HCT116 (cell line): ENCODE measurements at regions not wholly inside any gene's neighbourhood (a gene's known extent, or its start where the extent isn't known, plus 50 kb on each side); places are given as distances from the start of the nearest gene placed in this dataset.

ENCODE experiments used
- CEBPB ChIP-seq: IDR thresholded peaks from 2 replicates; pipeline ENCODE4 v1.6.1; 2012; ENCODE audit warnings: low read depth
- CTCF ChIP-seq, 3 experiments: fragments of 200-600 bp in 1 of 3; sonication (generic) in 1 of 3; IDR thresholded peaks in 2 of 3; conservative IDR thresholded peaks in 1 of 3; 2 replicates each; pipeline ENCODE4 v1.5.1; 2012 to 2017; ENCODE audit warnings: low read depth in 2 of 3, low read length in 2 of 3, antibody characterized with exemption in 1 of 3, borderline replicate concordance in 1 of 3, control low read depth in 1 of 3, mild to moderate bottlenecking in 1 of 3, mixed read lengths in 1 of 3, mixed run types in 1 of 3, moderate library complexity in 1 of 3; ENCODE audit not compliant: insufficient read depth in 1 of 3
- EGR1 ChIP-seq: IDR thresholded peaks from 2 replicates; pipeline ENCODE4 v1.6.1; 2012; ENCODE audit warnings: low read depth
- EZH2 ChIP-seq: fragments of 200-600 bp; sonication (generic); IDR thresholded peaks from 2 replicates; pipeline ENCODE4 v1.6.1; 2017; ENCODE audit warnings: antibody characterized with exemption, mixed run types
- JUND ChIP-seq: IDR thresholded peaks from 2 replicates; pipeline ENCODE4 v1.6.1; 2012
- POLR2A ChIP-seq: IDR thresholded peaks from 2 replicates; pipeline ENCODE4 v1.7.0; 2011; ENCODE audit warnings: borderline replicate concordance; ENCODE audit not compliant: insufficient read depth, insufficient read length; ENCODE audit errors: extremely low read depth
- POLR2AphosphoS5 ChIP-seq: IDR thresholded peaks from 2 replicates; pipeline ENCODE4 v1.6.1; 2011; ENCODE audit warnings: mild to moderate bottlenecking, low read depth, low read length, moderate library complexity
- RAD21 ChIP-seq: IDR thresholded peaks from 2 replicates; pipeline ENCODE4 v1.6.1; 2012; ENCODE audit warnings: low read depth, mild to moderate bottlenecking
- SIN3A ChIP-seq: IDR thresholded peaks from 2 replicates; pipeline ENCODE4 v1.6.1; 2012; ENCODE audit warnings: low read depth
- SP1 ChIP-seq: IDR thresholded peaks from 2 replicates; pipeline ENCODE4 v1.6.1; 2012; ENCODE audit warnings: low read depth
- ZNF274 ChIP-seq: fragments of 200-500 bp; sonication (Bioruptor generic); IDR thresholded peaks from 2 replicates; pipeline ENCODE4 v1.6.1; 2014; ENCODE audit warnings: mild to moderate bottlenecking, low read depth, low read length, inconsistent platforms
- TF ChIP-seq, protein P1 (sequence below): IDR thresholded peaks from 2 replicates; pipeline ENCODE4 v1.6.1; 2012
- TF ChIP-seq, protein P2 (sequence below): IDR thresholded peaks from 2 replicates; pipeline ENCODE4 v1.6.1; 2011; ENCODE audit warnings: mild to moderate bottlenecking, low read length, moderate library complexity; ENCODE audit not compliant: insufficient replicate concordance; ENCODE audit errors: extremely low read depth
- TF ChIP-seq, protein P3 (sequence below): IDR thresholded peaks from 2 replicates; pipeline ENCODE4 v1.6.1; 2012; ENCODE audit warnings: low read depth

GRCh38 chr5:165757791-165758190 is 2252.4 kb downstream of the MAT2B start:
- no peak for TF ChIP-seq POLR2A
- TF ChIP-seq, protein P1, sequence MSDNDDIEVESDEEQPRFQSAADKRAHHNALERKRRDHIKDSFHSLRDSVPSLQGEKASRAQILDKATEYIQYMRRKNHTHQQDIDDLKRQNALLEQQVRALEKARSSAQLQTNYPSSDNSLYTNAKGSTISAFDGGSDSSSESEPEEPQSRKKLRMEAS, result no peak
- no peak for TF ChIP-seq EZH2
- no peak for TF ChIP-seq CTCF (IDR thresholded peaks at IDR 0.05 in 2 of 3, conservative IDR thresholded peaks at IDR 0.05 in 1 of 3; ENCODE audit: borderline replicate concordance in 1 of 3, insufficient read depth in 1 of 3, low read depth in 2 of 3, low read length in 2 of 3)
- TF ChIP-seq RAD21, result no peak
- TF ChIP-seq, protein P2, sequence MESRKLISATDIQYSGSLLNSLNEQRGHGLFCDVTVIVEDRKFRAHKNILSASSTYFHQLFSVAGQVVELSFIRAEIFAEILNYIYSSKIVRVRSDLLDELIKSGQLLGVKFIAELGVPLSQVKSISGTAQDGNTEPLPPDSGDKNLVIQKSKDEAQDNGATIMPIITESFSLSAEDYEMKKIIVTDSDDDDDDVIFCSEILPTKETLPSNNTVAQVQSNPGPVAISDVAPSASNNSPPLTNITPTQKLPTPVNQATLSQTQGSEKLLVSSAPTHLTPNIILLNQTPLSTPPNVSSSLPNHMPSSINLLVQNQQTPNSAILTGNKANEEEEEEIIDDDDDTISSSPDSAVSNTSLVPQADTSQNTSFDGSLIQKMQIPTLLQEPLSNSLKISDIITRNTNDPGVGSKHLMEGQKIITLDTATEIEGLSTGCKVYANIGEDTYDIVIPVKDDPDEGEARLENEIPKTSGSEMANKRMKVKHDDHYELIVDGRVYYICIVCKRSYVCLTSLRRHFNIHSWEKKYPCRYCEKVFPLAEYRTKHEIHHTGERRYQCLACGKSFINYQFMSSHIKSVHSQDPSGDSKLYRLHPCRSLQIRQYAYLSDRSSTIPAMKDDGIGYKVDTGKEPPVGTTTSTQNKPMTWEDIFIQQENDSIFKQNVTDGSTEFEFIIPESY, result no peak
- TF ChIP-seq POLR2AphosphoS5, result no peak
- TF ChIP-seq EGR1, result no peak
- no peak for TF ChIP-seq SP1
- TF ChIP-seq, protein P3, sequence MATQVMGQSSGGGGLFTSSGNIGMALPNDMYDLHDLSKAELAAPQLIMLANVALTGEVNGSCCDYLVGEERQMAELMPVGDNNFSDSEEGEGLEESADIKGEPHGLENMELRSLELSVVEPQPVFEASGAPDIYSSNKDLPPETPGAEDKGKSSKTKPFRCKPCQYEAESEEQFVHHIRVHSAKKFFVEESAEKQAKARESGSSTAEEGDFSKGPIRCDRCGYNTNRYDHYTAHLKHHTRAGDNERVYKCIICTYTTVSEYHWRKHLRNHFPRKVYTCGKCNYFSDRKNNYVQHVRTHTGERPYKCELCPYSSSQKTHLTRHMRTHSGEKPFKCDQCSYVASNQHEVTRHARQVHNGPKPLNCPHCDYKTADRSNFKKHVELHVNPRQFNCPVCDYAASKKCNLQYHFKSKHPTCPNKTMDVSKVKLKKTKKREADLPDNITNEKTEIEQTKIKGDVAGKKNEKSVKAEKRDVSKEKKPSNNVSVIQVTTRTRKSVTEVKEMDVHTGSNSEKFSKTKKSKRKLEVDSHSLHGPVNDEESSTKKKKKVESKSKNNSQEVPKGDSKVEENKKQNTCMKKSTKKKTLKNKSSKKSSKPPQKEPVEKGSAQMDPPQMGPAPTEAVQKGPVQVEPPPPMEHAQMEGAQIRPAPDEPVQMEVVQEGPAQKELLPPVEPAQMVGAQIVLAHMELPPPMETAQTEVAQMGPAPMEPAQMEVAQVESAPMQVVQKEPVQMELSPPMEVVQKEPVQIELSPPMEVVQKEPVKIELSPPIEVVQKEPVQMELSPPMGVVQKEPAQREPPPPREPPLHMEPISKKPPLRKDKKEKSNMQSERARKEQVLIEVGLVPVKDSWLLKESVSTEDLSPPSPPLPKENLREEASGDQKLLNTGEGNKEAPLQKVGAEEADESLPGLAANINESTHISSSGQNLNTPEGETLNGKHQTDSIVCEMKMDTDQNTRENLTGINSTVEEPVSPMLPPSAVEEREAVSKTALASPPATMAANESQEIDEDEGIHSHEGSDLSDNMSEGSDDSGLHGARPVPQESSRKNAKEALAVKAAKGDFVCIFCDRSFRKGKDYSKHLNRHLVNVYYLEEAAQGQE, result no peak
- TF ChIP-seq CEBPB, result no peak
- no peak for TF ChIP-seq SIN3A
- TF ChIP-seq JUND, result no peak
- no peak for TF ChIP-seq ZNF274
